Stimulated activated CD4-positive, alpha-beta T cell treated with anti-CD3 and anti-CD28 coated beads, Interleukin-2, amount 100 ng/mL, for 4 hours (primary cell): ENCODE measurements at regions not wholly inside any gene's neighbourhood (a gene's known extent, or its start where the extent isn't known, plus 50 kb on each side); places are given as distances from the start of the nearest gene placed in this dataset.
"Not testable (repeated sequence)": the region's sequence is repeated elsewhere in the genome, so short reads cannot be mapped to it uniquely, and the experiment has no call there.

Experiments
- DNase-seq: peaks from one replicate; pipeline ENCODE4 v3.0.0-alpha.2; 2020; ENCODE audit warnings: low read depth

DNA sequence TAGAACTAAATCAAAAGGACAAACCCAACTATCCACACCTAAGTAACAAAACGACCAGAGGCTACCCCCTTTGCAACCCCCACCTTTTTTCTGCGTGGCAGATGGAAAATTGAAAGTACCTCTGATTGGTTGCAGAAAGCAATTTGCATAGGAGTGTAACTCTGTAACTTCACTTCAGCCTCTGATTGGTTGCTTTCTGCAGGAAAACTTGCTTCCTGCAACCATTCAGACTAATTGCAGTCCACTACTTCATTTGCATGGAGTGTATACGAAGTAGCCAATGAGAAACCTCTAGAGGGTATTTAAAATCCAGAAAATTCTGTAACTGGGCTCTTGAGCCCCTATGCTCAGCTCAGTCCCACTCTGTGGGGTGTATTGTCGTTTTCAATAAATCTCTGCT lies 129.1 kb upstream of the OLIG3 start:
- DNase-seq: no peak

DNA sequence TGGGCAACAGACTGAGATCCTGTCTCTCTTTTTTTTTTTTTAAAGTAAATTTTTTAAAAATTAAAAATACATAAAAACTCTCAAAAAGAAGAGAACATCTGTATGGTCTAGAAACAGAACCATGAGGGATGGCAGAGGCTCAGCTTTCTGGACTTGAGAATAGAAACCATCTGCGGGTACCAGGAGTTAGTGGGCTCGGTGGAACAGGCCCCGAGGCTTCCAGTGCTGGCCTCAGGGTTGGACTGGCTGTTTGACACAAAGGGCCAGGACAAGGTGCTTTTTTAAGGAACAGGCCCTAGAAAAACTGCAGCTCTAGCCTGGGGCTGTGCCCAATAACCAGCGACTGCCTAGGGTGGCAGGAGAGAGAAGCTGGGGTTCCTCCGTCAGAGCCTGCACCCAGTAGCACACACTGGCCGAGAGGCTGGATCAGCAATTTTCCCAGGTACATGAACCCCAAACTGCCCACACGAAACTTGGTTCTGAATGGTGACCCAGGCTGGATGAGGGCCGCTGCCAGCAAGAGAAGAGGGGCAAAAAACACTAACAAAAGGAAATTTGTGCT lies 131.0 kb upstream of the OLIG3 start:
- no peak for DNase-seq

DNA sequence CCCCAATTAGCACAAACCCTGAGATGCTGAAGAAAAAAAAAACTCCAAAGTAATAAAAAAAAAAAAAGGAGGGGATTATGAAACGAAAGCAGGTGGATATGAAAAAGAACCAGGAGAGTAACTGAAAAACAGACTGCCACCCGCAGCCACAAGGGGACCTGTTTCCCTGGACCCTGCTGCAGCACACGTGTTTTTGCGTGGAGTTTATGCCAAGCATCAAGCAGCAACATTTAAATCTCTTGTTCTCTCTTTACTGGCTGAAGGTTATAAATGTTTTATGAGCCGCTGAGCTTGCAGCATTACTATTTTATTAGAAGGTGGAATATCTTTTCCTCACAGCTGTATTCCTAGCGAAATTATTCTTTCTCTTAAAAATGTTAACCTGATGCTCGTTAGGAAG lies 131.6 kb upstream of the OLIG3 start:
- DNase-seq: no peak

DNA sequence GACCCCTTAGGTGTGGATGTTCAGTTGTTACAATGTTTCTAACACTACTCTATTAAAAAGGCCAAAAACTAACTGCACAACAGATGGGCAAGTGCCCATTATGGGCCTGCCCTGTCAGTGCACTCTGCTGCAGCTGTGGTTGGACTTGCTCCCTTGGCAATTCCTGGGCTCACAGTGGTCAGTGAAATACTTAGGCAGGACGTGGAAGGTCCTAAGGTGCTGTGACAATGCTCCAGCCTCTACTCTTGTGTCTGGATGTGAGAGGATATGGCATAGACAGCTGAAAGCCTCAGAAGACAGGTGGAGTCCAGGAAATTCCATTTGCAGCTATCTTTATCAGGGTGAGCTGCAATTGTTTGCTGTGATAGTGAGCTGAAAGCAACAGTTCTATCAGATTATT lies 136.5 kb upstream of the OLIG3 start:
- DNase-seq: no peak

DNA sequence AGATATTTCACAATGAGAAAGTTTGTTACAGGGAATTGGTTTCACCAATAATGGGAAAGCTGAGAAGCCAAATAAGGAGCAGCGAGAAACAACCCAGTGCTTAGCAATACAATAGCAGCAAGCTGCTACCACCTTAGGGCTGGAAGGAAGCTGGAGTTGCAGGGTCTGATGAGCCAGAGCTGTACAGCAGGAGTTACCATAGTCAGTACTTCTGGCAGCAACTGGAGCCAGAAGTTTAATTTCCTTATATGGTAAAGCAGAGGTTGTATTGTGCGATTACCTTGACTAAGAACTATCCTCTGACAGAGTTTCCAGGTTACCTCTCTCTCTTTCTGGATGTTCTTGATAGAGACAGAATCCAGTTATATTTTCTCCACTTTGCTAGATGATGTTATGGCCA lies 137.1 kb upstream of the OLIG3 start:
- no peak for DNase-seq

DNA sequence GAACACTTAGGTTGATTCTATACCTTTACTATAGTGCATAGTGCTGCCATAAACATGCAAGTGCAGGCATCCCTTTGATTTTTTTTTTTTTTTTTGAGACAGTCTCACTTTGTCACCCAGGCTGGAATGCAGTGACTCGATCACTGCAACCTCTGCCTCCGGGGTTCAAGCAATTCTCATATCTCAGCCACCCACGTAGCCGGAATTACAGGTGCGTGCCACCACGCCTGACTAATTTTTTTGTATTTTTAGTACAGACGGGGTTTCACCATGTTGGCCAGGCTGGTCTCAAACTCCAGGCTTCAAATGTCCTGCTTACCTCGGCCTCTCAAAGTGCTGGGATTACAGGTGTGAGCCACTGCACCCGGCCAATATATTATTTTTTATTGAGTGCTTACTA lies 140.0 kb upstream of the OLIG3 start:
- not testable (repeated sequence) for DNase-seq

DNA sequence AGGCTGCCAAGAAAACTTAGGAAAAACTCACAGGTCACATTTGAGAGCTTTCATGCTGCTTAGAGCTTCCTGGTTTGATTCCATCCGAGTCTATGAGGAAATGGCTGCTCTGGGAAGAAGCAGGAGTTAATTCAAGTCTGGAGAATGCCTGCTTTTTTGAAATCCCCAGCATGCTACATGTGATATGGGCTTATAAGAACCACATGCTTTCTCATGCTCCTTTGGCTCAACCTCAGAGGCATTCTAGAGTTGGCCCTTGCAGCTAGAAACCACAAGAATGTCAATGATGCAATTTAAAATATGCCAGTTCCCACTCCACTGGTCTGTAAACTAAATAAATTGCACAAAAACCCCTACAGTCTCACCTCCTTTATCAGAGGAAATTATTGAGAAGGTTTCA lies 142.9 kb upstream of the OLIG3 start:
- no peak for DNase-seq

DNA sequence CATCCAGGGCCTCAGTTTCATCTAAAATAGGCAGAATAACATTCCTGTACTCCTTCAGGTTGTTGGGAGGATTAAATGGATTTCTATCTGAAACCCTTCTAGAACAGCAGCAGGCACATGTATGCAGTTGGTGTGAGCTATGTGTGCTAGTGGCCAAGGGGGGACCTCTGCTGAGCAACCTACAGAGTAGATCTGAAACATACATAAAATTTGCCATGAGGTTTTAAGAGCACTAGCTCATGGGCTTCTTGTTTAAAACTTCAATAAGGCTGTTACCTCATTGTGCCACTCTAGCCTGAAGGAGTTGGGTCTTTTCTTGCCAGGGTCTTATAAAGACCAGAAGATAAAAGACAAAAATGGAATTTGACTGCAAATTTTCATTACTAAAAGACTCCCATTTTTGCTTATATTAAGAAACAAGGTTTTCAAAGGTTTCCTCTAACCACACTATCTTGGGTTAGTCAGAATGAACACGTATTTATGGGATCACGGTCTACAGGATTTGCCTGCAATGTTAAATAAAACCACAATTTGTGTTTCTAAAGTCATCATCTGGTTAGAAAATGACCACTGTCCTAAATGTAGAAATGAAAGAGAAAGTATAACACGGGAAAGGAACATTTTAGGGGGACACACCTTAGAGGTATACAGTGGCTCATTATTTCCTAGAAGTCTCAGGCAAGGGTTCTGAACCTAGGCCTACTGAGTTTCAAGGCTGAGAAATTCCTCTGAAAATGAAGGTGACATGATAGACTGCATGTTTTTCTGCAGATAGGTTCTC lies 144.9 kb upstream of the OLIG3 start:
- no peak for DNase-seq

DNA sequence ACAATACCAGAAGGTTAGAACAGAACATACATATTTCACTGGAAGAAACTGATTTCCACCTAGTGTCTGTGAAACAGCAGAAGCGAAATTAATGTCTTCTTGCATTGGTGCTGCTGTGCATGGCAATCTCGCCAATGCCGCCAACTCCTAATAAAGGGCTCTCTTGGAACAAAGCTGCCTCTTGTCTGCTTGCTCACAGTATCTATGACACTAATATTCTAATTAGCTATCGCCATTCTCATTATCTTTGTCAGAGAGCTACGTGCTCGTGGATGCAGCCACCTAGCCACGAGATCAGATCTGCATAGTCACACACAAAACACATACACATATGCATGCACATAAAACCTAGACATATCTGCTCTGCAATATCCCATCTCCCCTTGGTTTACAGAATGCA lies 145.9 kb upstream of the OLIG3 start:
- no peak for DNase-seq

DNA sequence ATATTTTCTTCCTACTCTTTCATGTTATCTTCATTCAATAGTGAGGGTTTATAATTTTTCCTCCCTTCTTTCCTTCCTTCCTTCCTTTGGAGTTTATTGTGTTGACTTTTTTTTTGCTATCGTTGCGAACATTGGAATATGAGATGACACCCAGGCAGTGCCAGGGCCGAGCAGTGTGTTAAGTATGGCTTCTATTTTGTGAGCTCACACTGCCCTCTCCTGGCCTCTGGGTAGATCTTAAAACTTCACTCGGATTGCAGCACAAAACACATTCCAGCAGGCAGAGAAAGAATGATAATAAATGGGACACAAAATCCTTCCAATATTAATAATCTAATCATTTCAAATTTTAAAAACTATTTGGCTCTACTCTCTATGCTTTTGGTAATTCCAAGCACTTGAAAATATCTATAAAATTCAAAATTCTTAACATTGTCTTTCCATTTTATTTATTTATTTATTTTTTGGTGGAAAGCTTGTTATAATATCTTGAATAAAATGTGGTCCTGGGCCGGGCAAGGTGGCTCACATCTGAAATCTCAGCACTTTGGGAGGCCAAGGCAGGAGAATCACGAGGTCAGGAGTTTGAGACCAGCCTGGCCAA lies 147.4 kb upstream of the OLIG3 start:
- peak; percentile 44 for DNase-seq

DNA sequence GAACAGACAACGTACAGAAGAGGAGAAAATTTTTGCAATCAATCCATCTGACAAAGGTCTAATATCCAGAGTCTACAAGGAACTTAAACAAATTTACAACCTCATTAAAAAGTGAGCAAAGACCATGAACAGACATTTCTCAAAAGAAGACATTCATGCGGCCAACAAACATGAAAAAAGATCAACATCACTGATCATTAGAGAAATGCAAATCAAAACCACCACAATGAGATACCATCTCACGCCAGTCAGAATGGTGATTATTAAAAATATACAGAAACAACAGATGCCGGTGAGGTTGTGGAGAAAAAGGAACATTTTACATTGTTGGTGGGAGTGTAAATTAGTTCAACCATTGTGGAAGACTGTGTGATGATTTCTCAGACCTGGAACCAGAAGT lies 149.0 kb upstream of the OLIG3 start:
- not testable (repeated sequence) for DNase-seq

DNA sequence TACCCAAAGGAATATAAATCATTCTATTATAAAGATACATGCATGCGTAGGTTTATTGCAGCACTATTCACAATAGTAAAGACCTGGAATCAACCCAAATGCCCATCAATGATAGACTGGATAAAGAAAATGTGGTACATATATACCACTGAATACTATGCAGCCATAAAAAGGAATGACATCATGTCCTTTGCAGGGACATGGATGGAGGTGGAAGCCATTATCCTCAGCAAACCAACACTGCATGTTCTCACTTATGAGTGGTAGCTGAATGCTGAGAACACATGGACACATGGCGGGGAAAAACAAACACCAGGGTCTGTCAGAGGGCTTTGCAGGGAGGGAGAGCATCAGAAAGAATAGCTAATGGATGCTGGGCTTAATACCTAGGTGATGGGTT lies 149.4 kb upstream of the OLIG3 start:
- not testable (repeated sequence) for DNase-seq

DNA sequence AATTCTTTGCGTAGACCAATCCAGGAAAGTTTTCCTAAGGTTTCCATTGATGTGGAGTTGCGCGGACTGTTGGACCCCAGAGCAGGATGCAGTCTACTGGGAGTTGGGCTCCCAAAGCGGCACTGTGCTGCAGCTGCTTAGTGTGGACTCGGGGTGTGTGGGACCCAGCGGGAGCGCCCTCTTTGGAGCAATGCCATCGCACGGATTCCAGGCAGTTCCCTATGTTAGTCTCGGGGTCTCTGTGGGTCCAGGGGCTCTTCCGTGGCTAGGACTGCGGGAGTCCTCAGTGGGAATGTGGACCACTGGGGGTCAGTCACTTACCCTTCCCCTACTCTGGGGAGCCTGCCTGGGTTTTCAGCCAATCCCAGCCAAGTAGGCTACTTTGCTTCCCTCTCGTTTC lies 151.7 kb upstream of the OLIG3 start:
- DNase-seq: no peak

DNA sequence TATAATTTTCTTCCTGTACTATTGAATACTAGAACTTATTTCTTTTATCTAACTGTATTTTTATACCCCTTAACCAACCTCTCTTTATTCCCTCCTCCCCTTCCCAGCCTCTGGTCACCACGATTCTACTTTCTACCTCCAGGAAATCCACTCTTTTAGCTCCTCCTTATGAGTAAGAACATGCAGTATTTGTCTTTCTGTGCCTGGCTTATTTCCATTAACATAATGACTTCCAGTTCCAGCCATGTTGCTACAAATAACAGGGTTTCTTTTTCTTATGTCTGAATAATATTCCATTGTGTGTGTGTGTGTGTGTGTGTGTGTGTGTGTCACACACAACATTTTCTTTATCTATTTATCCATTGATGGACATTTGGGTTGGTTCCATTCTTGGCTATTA lies 152.3 kb upstream of the OLIG3 start:
- no peak for DNase-seq

DNA sequence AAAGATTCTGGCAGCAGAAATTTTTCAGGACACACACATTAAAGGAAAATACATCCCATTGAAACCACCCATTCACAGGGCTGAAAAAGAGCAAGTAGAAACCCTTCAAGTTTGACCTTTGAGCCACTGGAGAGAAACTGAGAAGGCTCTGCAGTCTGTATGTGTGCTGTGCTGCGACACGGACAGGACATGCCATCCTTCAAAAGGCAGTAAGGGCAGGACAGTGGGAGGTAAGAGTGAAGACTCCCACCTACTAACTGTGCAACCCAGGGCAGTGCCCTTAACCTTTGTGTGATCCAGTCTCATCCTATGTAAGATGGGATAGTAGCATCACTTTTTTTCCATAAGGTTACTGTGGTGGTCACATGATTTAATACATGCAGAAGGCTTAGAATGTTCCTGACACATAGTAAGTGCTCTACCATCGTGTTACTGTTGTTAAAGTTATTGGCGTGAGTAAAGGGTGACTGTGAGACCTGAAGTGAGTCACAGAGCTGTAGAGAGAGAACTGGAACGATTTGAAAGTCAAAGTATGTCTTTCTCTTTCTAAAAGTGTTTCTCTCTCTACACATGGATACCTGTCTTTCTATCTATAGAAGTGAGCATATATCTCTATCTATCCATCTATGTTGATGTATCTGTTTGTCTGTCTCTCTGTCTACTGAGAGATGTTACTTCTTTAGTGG lies 153.7 kb upstream of the OLIG3 start:
- DNase-seq: no peak

DNA sequence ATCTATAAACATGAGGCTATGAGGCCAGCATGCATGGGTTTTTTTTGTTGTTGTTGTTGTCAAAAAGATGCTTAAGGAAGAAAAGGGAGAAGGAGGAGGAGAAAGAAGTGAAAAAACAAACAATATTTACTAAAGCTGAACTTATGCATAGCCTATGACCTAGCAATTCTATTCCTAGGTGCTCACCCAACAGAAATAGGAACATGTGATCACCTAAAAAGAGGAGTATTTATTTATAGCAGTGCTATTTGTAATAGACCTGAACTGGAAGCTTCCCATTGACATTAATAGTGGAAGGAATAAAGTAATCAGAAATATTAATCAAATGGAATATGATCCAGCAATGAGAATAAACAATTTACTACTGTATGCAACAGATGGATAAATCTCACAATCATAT lies 156.5 kb upstream of the OLIG3 start:
- no peak for DNase-seq

DNA sequence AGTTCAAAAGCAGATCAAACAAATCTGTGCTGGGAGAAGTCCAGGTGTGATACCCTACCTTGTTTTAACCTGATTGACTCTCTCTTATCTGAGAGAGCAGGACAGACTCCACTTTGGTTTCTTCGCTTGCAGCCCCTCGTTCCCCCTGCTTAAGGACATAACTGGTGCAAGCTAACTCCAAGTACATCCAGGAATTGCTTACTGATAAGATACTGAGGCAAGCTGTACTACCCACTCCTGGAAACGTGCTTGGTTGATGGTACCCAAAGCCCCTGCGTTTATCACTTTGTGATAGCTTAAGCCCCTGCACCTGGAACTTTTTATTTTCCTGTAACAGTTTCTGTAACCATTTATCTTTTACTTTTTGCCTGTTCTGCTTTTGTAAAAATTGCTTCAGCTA lies 157.0 kb upstream of the OLIG3 start:
- no peak for DNase-seq

DNA sequence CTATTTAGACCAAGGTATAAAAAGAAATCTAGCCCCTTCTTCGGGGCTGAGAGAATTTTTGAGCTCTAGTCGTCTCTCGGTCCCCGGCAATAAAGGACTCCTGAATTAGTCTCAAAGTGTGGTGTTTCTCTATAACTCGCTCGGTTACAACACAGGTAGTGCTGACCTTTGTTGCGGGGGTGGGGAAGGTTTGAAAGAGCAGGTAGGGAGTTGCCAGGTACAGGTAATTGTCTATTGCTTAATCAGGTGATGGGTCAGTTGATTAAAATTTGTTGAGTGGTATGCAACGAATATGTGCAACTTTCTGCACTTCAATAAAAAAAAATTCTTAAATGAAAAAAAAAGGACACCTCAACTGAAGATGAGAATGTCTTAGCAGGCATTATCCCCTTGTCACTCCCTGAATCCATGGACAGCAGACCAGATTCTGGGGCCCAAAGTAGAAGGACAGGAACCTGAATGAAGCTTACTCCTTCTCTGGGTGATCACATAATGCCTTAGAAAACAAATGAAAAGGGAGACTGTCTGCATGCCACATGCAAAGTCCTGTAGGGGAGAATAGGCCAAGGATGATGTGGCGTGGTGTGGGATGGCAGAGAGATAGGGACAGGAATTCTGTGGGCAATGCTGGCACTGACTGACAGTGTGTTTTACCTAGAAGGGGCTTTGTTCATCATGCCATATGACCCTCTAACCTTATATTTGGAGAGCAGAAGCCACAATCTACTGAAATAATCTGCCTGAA lies 157.6 kb upstream of the OLIG3 start:
- DNase-seq: no peak

DNA sequence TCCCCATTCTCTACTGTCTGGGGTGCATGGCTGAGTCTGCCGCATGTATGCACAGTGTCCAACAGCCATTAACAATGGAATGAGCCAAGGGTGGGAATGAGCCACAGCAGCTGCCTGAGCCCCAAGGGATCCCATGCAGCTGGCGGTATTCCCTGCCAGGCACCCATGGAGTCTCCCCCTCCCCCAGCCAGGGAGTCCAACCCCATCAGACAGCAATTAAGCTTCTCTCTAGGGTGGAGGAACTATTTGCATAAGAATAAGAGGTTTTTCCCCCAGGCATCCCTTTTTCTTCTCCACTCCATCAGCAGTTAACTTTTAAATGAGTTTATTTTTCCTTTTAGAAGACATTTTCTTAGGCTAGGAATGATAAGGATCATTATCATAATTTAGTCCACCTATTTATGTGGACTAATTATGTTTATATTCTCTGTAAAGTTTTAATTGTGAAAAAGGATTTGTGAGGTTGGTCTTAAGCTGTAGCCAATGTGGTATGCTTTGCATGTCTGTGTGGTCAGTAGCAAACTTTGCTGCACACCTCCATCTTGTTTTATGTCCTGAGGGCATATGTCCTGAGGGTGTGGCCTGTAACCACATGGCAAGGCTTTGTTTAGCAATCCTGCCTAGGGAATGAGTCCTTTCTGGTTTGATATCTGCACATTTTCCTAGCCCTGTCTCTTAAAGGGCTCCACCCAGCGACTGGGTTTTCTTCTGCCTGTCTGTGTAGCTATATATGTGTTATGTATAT lies 158.9 kb upstream of the OLIG3 start:
- DNase-seq: no peak

DNA sequence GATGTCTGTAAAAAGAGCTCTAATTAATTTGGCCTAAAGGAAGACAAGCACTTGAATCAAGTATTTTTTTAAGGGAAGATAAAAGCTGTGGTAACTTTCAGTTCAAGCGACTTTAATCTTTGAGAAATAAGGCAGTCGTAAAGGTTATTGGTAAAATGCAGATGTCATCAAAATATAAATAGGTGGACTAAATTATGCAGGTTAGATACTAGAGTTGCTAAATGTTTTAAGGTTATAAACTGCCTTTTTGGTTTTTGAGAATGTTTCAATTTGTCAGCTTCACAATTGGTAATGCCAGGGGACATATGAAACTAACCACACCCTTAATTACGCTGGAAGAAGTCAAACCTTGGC lies 159.5 kb upstream of the OLIG3 start:
- no peak for DNase-seq

DNA sequence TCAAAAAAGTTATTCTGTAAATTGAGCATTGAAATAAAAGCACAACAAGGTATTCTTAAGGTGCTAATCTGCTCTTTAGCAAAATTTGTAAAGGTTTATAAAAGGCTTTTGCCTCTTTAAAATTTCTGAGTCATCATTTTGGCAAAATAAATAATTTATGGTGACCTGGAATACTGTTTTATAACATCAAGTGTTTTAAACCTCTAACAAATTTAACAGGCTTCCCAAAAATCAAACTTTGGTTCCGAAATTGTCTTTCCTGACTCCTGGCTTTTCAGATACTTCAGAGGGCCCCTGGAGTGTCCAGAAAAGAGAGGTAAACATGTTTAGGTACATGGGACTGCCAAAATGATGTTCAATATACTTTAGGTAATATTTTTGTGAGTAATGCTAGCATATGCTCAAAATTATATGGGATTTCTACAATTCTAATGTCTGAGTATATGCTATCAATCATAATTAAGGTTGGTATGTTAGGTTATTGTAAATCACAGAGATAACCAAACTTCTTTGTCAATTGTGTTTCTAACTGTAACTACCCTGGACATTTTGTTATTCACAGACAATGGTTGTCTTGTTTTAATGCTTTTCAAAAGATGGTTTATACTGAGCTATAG lies 160.3 kb upstream of the OLIG3 start:
- no peak for DNase-seq
